MCF 10A (cell line): ENCODE measurements at regions not wholly inside any gene's neighbourhood (a gene's known extent, or its start where the extent isn't known, plus 50 kb on each side); places are given as distances from the start of the nearest gene placed in this dataset.

Source experiments
- BruUV-seq: library from RNA; stranded (reverse); fragments of 400-500 nt; replicated peaks from 2 replicates; lab custom pipeline; 2021; lab: Mats Ljungman, UMichigan
- CTCF ChIA-PET: fragments of 300-600 bp; sonication (Branson Sonifier 250); formaldehyde crosslinking; extraction: SDS; loops from one replicate; lab custom pipeline; 2021; ENCODE audit warnings: antibody characterized with exemption, inconsistent platforms; lab: Yijun Ruan, JAX
- POLR2A ChIA-PET: fragments of 300-600, 350-650 bp; sonication (Branson Sonifier 250); formaldehyde crosslinking; extraction: SDS; loops from one replicate; lab custom pipeline; 2020; ENCODE audit warnings: antibody characterized with exemption, inconsistent platforms; lab: Yijun Ruan, JAX
- DNase-seq: peaks from one replicate; pipeline ENCODE4 v3.0.0-alpha.2; 2018; ENCODE audit not compliant: unreplicated experiment
- H3K27ac Mint-ChIP-seq: one replicate; pipeline ENCODE4 v1.8.0; 2022; ENCODE audit warnings: mild to moderate bottlenecking, low read depth, mixed read lengths; ENCODE audit not compliant: unreplicated experiment
- H3K27me3 Mint-ChIP-seq: one replicate; pipeline ENCODE4 v1.8.0; 2022; ENCODE audit warnings: mixed read lengths; ENCODE audit not compliant: insufficient read depth, unreplicated experiment
- H3K36me3 Mint-ChIP-seq: one replicate; pipeline ENCODE4 v1.8.0; 2022; ENCODE audit warnings: mild to moderate bottlenecking, moderate library complexity, mixed read lengths; ENCODE audit not compliant: insufficient read depth, unreplicated experiment
- H3K4me1 Mint-ChIP-seq: one replicate; pipeline ENCODE4 v1.8.0; 2022; ENCODE audit warnings: mixed read lengths; ENCODE audit not compliant: insufficient read depth, unreplicated experiment
- H3K4me3 Mint-ChIP-seq: one replicate; pipeline ENCODE4 v1.8.0; 2022; ENCODE audit warnings: mild to moderate bottlenecking, moderate library complexity, mixed read lengths; ENCODE audit not compliant: unreplicated experiment
- H3K9me3 Mint-ChIP-seq: one replicate; pipeline ENCODE4 v1.8.0; 2022; ENCODE audit warnings: mixed read lengths; ENCODE audit not compliant: unreplicated experiment
- CTCF ChIP-seq: fragments of 200-600 bp; IDR thresholded peaks from one replicate; pipeline ENCODE4 v1.8.0; 2022; ENCODE audit warnings: antibody characterized with exemption, mild to moderate bottlenecking; ENCODE audit not compliant: unreplicated experiment
- intact Hi-C: fragments of 100-400 bp; cut with micrococcal nuclease; formaldehyde crosslinking; loops from 2 replicates; pipeline ENCODE4 v1.14.1; 2022

- H3K36me3 Mint-ChIP-seq, result no peaks in the 10 kb centered on the region
- BruUV-seq, result no TSS peak
- no peak overlapping the region for H3K27ac Mint-ChIP-seq
- intact Hi-C loops, result no loop called here
- no peak for TF ChIP-seq CTCF
- POLR2A ChIA-PET, result no interaction called here
- no peaks in the 10 kb centered on the region for H3K4me1 Mint-ChIP-seq
- no peaks in the 10 kb centered on the region for H3K9me3 Mint-ChIP-seq
- peaks cover 44% of the 10 kb centered on the region for H3K27me3 Mint-ChIP-seq
- DNase-seq, result no peak
- CTCF ChIA-PET, result interaction anchor here (0.6 to 0.7 kb wide), 2 partner anchors 10 to 189 kb away, joined by 3 read pairs; no protein-coding TSS in a partner anchor
- H3K4me3 Mint-ChIP-seq, result no peak overlapping the region
Measured at GRCh38 chr9:134967547-134967930, 49.8 kb upstream of the FCN1 start.

GRCh38 chr9:134968011-134968822 is 50.5 kb upstream of the FCN1 start:
- Mint-ChIP-seq H3K27me3 (peaks cover 44% of the 10 kb centered on the region), H3K27ac (no peak overlapping the region), H3K36me3 (no peaks in the 10 kb centered on the region), H3K9me3 (no peaks in the 10 kb centered on the region), H3K4me3 (no peak overlapping the region), H3K4me1 (no peaks in the 10 kb centered on the region)
- ChIA-PET POLR2A (no interaction called here), CTCF (interaction anchor here (0.6 to 0.7 kb wide), 2 partner anchors 11 to 188 kb away, joined by 3 read pairs; no protein-coding TSS in a partner anchor)
- intact Hi-C loops, result no loop called here
- TF ChIP-seq CTCF, result no peak
- BruUV-seq, result no TSS peak
- no peak for DNase-seq

- Mint-ChIP-seq H3K27me3 (peaks cover 45% of the 10 kb centered on the region), H3K9me3 (no peaks in the 10 kb centered on the region), H3K4me3 (no peak overlapping the region), H3K4me1 (no peaks in the 10 kb centered on the region), H3K27ac (no peak overlapping the region), H3K36me3 (no peaks in the 10 kb centered on the region)
- DNase-seq, result no peak
- no TSS peak for BruUV-seq
- ChIA-PET CTCF (no interaction called here), POLR2A (no interaction called here)
- TF ChIP-seq CTCF, result no peak
- intact Hi-C loops, result no loop called here
Measured at GRCh38 chr9:134968823-134969090, 51.0 kb upstream of the FCN1 start.

GRCh38 chr9:134969156-134970045 is 51.7 kb upstream of the FCN1 start:
- no peak for DNase-seq
- Mint-ChIP-seq H3K36me3 (no peaks in the 10 kb centered on the region), H3K27ac (no peak overlapping the region), H3K4me1 (no peaks in the 10 kb centered on the region), H3K4me3 (no peak overlapping the region), H3K9me3 (no peaks in the 10 kb centered on the region), H3K27me3 (peaks cover 45% of the 10 kb centered on the region)
- POLR2A ChIA-PET, result no interaction called here
- BruUV-seq, result no TSS peak
- intact Hi-C loops, result no loop called here
- CTCF ChIA-PET, result no interaction called here
- TF ChIP-seq CTCF, result no peak
